CD14-positive monocyte (primary cell): ENCODE measurements at regions not wholly inside any gene's neighbourhood (a gene's known extent, or its start where the extent isn't known, plus 50 kb on each side); places are given as distances from the start of the nearest gene placed in this dataset.

Experiments used
- DNase-seq, 3 donors: peaks; one replicate each; pipeline ENCODE4 v3.0.0-alpha.2; 2011 to 2022
- H2AFZ ChIP-seq: 2 replicates; pipeline ENCODE4 v1.6.0; 2012; ENCODE audit warnings: mild to moderate bottlenecking, low read depth, low read length, inconsistent platforms; ENCODE audit not compliant: insufficient read depth, poor library complexity, severe bottlenecking
- H3K27ac ChIP-seq, 2 donors: 1 replicate in 1 of 2; 2 replicates in 1 of 2; pipeline ENCODE4 v1.5.1; 2012 to 2013; ENCODE audit warnings: low read length in 2 of 2, control low read depth in 1 of 2, inconsistent platforms in 1 of 2, low read depth in 1 of 2, mild to moderate bottlenecking in 1 of 2
- H3K27me3 ChIP-seq, 2 donors: one replicate each; pipeline versions ENCODE4 v1.6.0 to v1.6.1; 2011 to 2013; ENCODE audit warnings: low read length in 2 of 2; ENCODE audit not compliant: control insufficient read depth in 2 of 2, insufficient read depth in 2 of 2
- H3K36me3 ChIP-seq, 2 donors: replicated peaks in 1 of 2; 1 replicate in 1 of 2; 2 replicates in 1 of 2; pipeline versions ENCODE4 v1.5.1 to v1.6.1; 2012 to 2013; ENCODE audit warnings: low read length in 2 of 2, control low read depth in 1 of 2, inconsistent platforms in 1 of 2, mild to moderate bottlenecking in 1 of 2; ENCODE audit not compliant: insufficient read depth in 2 of 2, control insufficient read depth in 1 of 2
- H3K4me1 ChIP-seq, 2 donors: 1 replicate in 1 of 2; 2 replicates in 1 of 2; pipeline versions ENCODE4 v1.5.1 to v1.6.1; 2012 to 2013; ENCODE audit warnings: low read length in 2 of 2, control low read depth in 1 of 2, inconsistent platforms in 1 of 2, mild to moderate bottlenecking in 1 of 2, moderate library complexity in 1 of 2; ENCODE audit not compliant: insufficient read depth in 2 of 2, control insufficient read depth in 1 of 2
- H3K4me2 ChIP-seq: replicated peaks from 2 replicates; pipeline ENCODE3; 2012; ENCODE audit warnings: low read length, moderate library complexity, mild to moderate bottlenecking; ENCODE audit not compliant: poor library complexity, severe bottlenecking; ENCODE audit errors: extremely low read depth
- H3K4me3 ChIP-seq, 3 experiments: fragments of 200-600 bp in 1 of 3; sonication (generic) in 1 of 3; replicated peaks in 1 of 3; 1 replicate in 2 of 3; 2 replicates in 1 of 3; pipeline ENCODE4 v1.5.1; 2011 to 2013; ENCODE audit warnings: low read length in 3 of 3, mild to moderate bottlenecking in 3 of 3, control low read depth in 2 of 3, low read depth in 2 of 3, inconsistent platforms in 1 of 3, moderate library complexity in 1 of 3
- H3K79me2 ChIP-seq: 2 replicates; pipeline ENCODE4 v1.6.0; 2012; ENCODE audit warnings: mild to moderate bottlenecking, control low read depth, inconsistent platforms, low read length, moderate library complexity; ENCODE audit not compliant: insufficient read depth
- H3K9ac ChIP-seq: 2 replicates; pipeline ENCODE4 v1.6.0; 2017; ENCODE audit warnings: low read length, mild to moderate bottlenecking; ENCODE audit not compliant: insufficient read depth, poor library complexity, severe bottlenecking
- H3K9me3 ChIP-seq, 2 donors: replicated peaks in 1 of 2; 1 replicate in 1 of 2; 2 replicates in 1 of 2; pipeline versions ENCODE4 v1.5.1 to v1.6.1; 2012 to 2013; ENCODE audit warnings: low read length in 2 of 2, control low read depth in 1 of 2; ENCODE audit not compliant: control insufficient read depth in 1 of 2, insufficient read depth in 1 of 2
- H4K20me1 ChIP-seq: 2 replicates; pipeline ENCODE4 v1.6.0; 2012; ENCODE audit warnings: mild to moderate bottlenecking, low read length, control low read depth, moderate library complexity; ENCODE audit not compliant: insufficient read depth
- H3K27ac Mint-ChIP-seq, 7 donors: one replicate each; pipeline ENCODE4 v1.8.0; 2020; ENCODE audit warnings: mild to moderate bottlenecking in 7 of 7, mixed read lengths in 7 of 7, moderate library complexity in 6 of 7, inconsistent platforms in 2 of 7
- H3K27me3 Mint-ChIP-seq, 3 donors: one replicate each; pipeline ENCODE4 v1.8.0; 2021 to 2022; ENCODE audit warnings: low read depth in 3 of 3, mild to moderate bottlenecking in 3 of 3, mixed read lengths in 3 of 3, moderate library complexity in 3 of 3, inconsistent platforms in 1 of 3
- H3K36me3 Mint-ChIP-seq, 2 donors: one replicate each; pipeline ENCODE4 v1.8.0; 2020; ENCODE audit warnings: mixed read lengths in 2 of 2, inconsistent platforms in 1 of 2, mild to moderate bottlenecking in 1 of 2
- H3K4me1 Mint-ChIP-seq: one replicate; pipeline ENCODE4 v1.8.0; 2020; ENCODE audit warnings: mild to moderate bottlenecking, mixed read lengths
- H3K4me3 Mint-ChIP-seq, 2 donors: one replicate each; pipeline ENCODE4 v1.8.0; 2020; ENCODE audit warnings: mild to moderate bottlenecking in 2 of 2, mixed read lengths in 2 of 2, moderate library complexity in 1 of 2
- H3K9me3 Mint-ChIP-seq, 7 donors: one replicate each; pipeline ENCODE4 v1.8.0; 2020 to 2022; ENCODE audit warnings: mixed read lengths in 7 of 7, mild to moderate bottlenecking in 6 of 7, moderate library complexity in 6 of 7, inconsistent platforms in 2 of 7
- CTCF ChIP-seq: fragments of 200-600 bp; IDR thresholded peaks from one replicate; pipeline ENCODE4 v1.8.0; 2022; ENCODE audit warnings: antibody characterized with exemption, mild to moderate bottlenecking
- WGBS: methylation state at CpG from one replicate; pipeline ENCODE4 v1.1.5; 2013; ENCODE audit warnings: missing lambda C conversion rate; ENCODE audit not compliant: insufficient coverage; 5-methylcytosine and 5-hydroxymethylcytosine counted together
- intact Hi-C, 2 donors: fragments of 100-400 bp; cut with micrococcal nuclease; formaldehyde crosslinking; loops; one replicate each; pipeline versions ENCODE4 v1.15.0 to v1.15.1; 2023

GRCh38 chr18:29457316-29457889 is 1280.5 kb upstream of the CDH2 start:
- no peak overlapping the region for H3K4me3 Mint-ChIP-seq
- no peak for DNase-seq
- H2AFZ ChIP-seq, result no peak overlapping the region
- 60% methylated on average over 1 of the region's 4 CpGs for WGBS
- no peak for TF ChIP-seq CTCF
- H3K4me3 ChIP-seq, result no peak overlapping the region
- H3K4me1 ChIP-seq, result no peaks in the 10 kb centered on the region
- no peaks in the 10 kb centered on the region for H3K79me2 ChIP-seq
- no peaks in the 10 kb centered on the region for H3K27me3 ChIP-seq
- intact Hi-C loops, result no loop called here
- no peak overlapping the region for H3K27ac ChIP-seq
- H3K4me1 Mint-ChIP-seq, result no peaks in the 10 kb centered on the region
- H3K27me3 Mint-ChIP-seq, result no peaks in the 10 kb centered on the region
- H3K36me3 ChIP-seq, result no peaks in the 10 kb centered on the region
- no peak overlapping the region for H3K9ac ChIP-seq
- no peaks in the 10 kb centered on the region for H4K20me1 ChIP-seq
- H3K9me3 ChIP-seq, result no peaks in the 10 kb centered on the region
- no peak overlapping the region for H3K27ac Mint-ChIP-seq
- peaks cover 0 to 4% (median 0%) of the 10 kb centered on the region in 7 donors for H3K9me3 Mint-ChIP-seq
- no peak overlapping the region for H3K4me2 ChIP-seq
- H3K36me3 Mint-ChIP-seq, result no peaks in the 10 kb centered on the region

GRCh38 chr18:29449424-29449823 is 1272.5 kb upstream of the CDH2 start:
- Histone ChIP-seq H3K27me3 (no peaks in the 10 kb centered on the region), H3K4me1 (no peaks in the 10 kb centered on the region), H3K4me3 (no peak overlapping the region), H3K27ac (no peak overlapping the region), H3K9me3 (no peaks in the 10 kb centered on the region), H3K4me2 (no peak overlapping the region), H4K20me1 (no peaks in the 10 kb centered on the region), H3K9ac (no peak overlapping the region), H3K79me2 (no peaks in the 10 kb centered on the region), H2AFZ (no peak overlapping the region), H3K36me3 (no peaks in the 10 kb centered on the region)
- Mint-ChIP-seq H3K27me3 (no peaks in the 10 kb centered on the region), H3K4me1 (no peaks in the 10 kb centered on the region), H3K9me3 (peaks cover 0 to 3% (median 0%) of the 10 kb centered on the region in 7 donors), H3K4me3 (no peak overlapping the region), H3K36me3 (no peaks in the 10 kb centered on the region), H3K27ac (no peak overlapping the region)
- intact Hi-C loops, result no loop called here
- TF ChIP-seq CTCF, result no peak
- WGBS, result no CpG with 5 or more reads among the region's 3 CpGs
- DNase-seq, result no peak
